Thyroid gland (tissue), 4 donors: ENCODE measurements at regions not wholly inside any gene's neighbourhood (a gene's known extent, or its start where the extent isn't known, plus 50 kb on each side); places are given as distances from the start of the nearest gene placed in this dataset.

Experiments used
- DNase-seq, 2 donors: peaks; one replicate each; pipeline ENCODE4 v3.0.0-alpha.2; 2019
- H3K27ac ChIP-seq, 3 donors: fragments of 200-600 bp; sonication (generic); 1 replicate in 2 of 3; 2 replicates in 1 of 3; pipeline ENCODE4 v1.5.1; 2016 to 2019; ENCODE audit warnings: mild to moderate bottlenecking in 1 of 3, moderate library complexity in 1 of 3
- H3K27me3 ChIP-seq: fragments of 200-600 bp; sonication (generic); one replicate; pipeline ENCODE4 v1.5.1; 2019
- H3K36me3 ChIP-seq, 2 donors: fragments of 200-600 bp; sonication (generic); one replicate each; pipeline ENCODE4 v1.5.1; 2016 to 2019
- H3K4me1 ChIP-seq, 2 donors: fragments of 200-600 bp; sonication (generic); one replicate each; pipeline ENCODE4 v1.5.1; 2017 to 2019
- H3K4me3 ChIP-seq, 3 donors: fragments of 200-600 bp; sonication (generic); replicated peaks in 1 of 3; 1 replicate in 2 of 3; 2 replicates in 1 of 3; pipeline ENCODE4 v1.5.1; 2016; ENCODE audit warnings: mild to moderate bottlenecking in 1 of 3
- H3K9me3 ChIP-seq: fragments of 200-600 bp; sonication (generic); one replicate; pipeline ENCODE4 v1.5.1; 2017
- CTCF ChIP-seq, 6 experiments: fragments of 200-600 bp in 3 of 6; fragments of 450-650 bp in 3 of 6; sonication (generic) in 3 of 6; IDR thresholded peaks; one replicate each; pipeline ENCODE4 v1.5.1; 2016 to 2019; ENCODE audit warnings: antibody characterized with exemption in 6 of 6, mild to moderate bottlenecking in 2 of 6, inconsistent platforms in 1 of 6, moderate library complexity in 1 of 6
- POLR2A ChIP-seq, 2 donors: fragments of 450-650 bp; IDR thresholded peaks; one replicate each; pipeline ENCODE4 v1.6.1; 2017; ENCODE audit warnings: antibody characterized with exemption in 2 of 2, mild to moderate bottlenecking in 2 of 2, moderate library complexity in 1 of 2
- WGBS, 2 donors: methylation state at CpG; one replicate each; pipeline ENCODE4 v1.1.5; 2017; 5-methylcytosine and 5-hydroxymethylcytosine counted together
- intact Hi-C: fragments of 100-400 bp; cut with DNase I; formaldehyde crosslinking; loops from one replicate; pipeline ENCODE4 v1.15.1; 2023

DNA sequence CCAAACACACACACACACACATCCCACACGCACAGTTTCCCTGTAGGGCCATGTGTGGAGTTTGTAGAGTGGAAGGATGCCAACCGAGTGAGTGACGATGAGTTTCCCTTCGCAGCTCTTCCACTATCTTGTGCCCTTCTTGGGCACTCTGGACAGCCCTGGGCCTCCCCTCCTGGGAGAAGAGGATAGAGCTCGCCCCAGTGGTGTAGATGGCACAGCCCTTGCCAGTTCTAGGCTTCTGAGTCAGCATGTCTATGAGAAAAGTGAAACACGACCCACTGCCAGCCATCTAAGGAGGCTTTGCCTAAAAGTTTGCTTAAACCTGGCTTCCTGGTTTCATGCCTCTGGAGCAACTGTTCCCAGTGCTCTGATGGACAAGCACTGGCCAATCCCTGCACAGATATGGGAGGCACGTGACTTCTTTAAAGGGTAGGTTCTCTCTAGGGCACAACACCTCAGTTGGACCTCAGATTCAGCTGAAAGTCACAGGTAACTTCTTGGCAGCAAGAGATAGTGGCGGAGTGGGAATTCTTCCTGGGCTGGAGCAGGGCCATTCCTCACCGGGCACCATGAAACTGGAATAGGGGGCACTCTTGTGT, 195.9 kb upstream of the GALNT2 start:
- Histone ChIP-seq H3K4me1 (no peaks in the 10 kb centered on the region), H3K27ac (no peak overlapping the region), H3K36me3 (no peaks in the 10 kb centered on the region), H3K27me3 (no peaks in the 10 kb centered on the region), H3K9me3 (no peaks in the 10 kb centered on the region), H3K4me3 (no peak overlapping the region)
- TF ChIP-seq POLR2A (IDR thresholded peaks at IDR 0.05) (no peak), CTCF (IDR thresholded peaks at IDR 0.05) (no peak)
- intact Hi-C loops, result no loop called here
- 87 to 88% methylated on average over 8 to 9 of the region's 9 CpGs for WGBS, 2 donors
- DNase-seq, result no peak

- intact Hi-C loops, result no loop called here
- H3K27me3 ChIP-seq, result no peaks in the 10 kb centered on the region
- no peak for TF ChIP-seq CTCF (IDR thresholded peaks at IDR 0.05)
- no peak overlapping the region for H3K4me3 ChIP-seq
- no peak for DNase-seq
- WGBS, 2 donors, result 89 to 95% methylated on average over 3 of the region's 3 CpGs
- H3K9me3 ChIP-seq, result no peaks in the 10 kb centered on the region
- H3K4me1 ChIP-seq, result no peaks in the 10 kb centered on the region
- no peak overlapping the region for H3K27ac ChIP-seq
- H3K36me3 ChIP-seq, result no peaks in the 10 kb centered on the region
These were observed 192.9 kb upstream of the GALNT2 start for GRCh38 chr1:229874136-229874535.

DNA sequence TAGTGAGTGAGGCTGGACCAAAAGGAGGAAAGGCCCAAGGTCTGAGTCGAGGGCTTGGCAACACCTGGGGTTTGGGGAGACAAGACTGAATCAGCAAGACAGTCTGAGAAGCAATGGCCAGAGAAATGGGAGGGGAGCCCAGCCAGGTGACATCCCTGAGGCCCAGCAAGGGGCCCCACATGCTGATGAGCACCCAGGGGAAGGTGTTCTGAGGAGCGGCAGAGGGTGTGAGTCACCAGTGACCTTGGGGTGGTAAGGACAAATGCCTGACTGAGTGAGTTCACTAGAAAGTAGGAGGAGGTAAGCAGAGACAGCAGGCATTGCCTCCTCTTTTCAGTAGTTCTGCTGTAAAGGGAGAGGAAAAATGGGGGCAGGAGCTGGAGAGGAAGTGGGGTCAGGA, 192.4 kb upstream of the GALNT2 start:
- Histone ChIP-seq H3K4me1 (no peaks in the 10 kb centered on the region), H3K27ac (no peak overlapping the region), H3K9me3 (no peaks in the 10 kb centered on the region), H3K4me3 (no peak overlapping the region), H3K36me3 (no peaks in the 10 kb centered on the region), H3K27me3 (no peaks in the 10 kb centered on the region)
- 85 to 95% methylated on average over 2 of the region's 2 CpGs for WGBS, 2 donors
- intact Hi-C loops, result no loop called here
- TF ChIP-seq CTCF (IDR thresholded peaks at IDR 0.05) (no peak), POLR2A (IDR thresholded peaks at IDR 0.05) (no peak)
- DNase-seq, result no peak

- no peaks in the 10 kb centered on the region for H3K4me1 ChIP-seq
- DNase-seq, result no peak
- H3K27ac ChIP-seq, result no peak overlapping the region
- H3K4me3 ChIP-seq, result no peak overlapping the region
- intact Hi-C loops, result no loop called here
- H3K36me3 ChIP-seq, result no peaks in the 10 kb centered on the region
- no peak for TF ChIP-seq POLR2A (IDR thresholded peaks at IDR 0.05)
- TF ChIP-seq CTCF (IDR thresholded peaks at IDR 0.05), result no peak
- H3K9me3 ChIP-seq, result no peaks in the 10 kb centered on the region
- H3K27me3 ChIP-seq, result no peaks in the 10 kb centered on the region
- WGBS, 2 donors, result 85 to 88% methylated on average over 4 of the region's 4 CpGs
These were observed 192.0 kb upstream of the GALNT2 start for GRCh38 chr1:229875086-229875485.

DNA sequence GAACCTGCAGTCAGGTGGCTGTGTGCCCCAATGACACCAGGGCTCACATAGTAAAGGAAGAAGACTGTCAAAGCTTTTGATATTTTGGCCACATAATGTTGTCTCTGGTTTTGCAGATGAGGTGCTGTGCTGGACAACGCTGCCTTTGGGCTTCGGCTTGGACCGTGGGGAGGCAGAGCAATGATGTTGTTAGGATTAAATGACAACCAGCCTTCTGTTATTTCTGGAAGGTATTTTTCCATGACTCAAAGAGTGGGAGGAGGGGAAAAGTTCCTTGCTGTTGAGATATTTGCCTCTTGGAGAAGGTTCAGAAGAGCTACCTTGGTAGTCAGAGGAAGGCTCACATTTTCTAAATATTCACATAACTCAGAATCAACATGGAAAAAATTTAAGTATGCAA, 187.3 kb upstream of the GALNT2 start:
- no peak for DNase-seq
- Histone ChIP-seq H3K4me1 (peaks cover 6 to 11% of the 10 kb centered on the region in 2 donors), H3K9me3 (no peaks in the 10 kb centered on the region), H3K27ac (no peak overlapping the region), H3K4me3 (no peak overlapping the region), H3K36me3 (no peaks in the 10 kb centered on the region), H3K27me3 (no peaks in the 10 kb centered on the region)
- intact Hi-C loops, result no loop called here
- TF ChIP-seq POLR2A (IDR thresholded peaks at IDR 0.05), result no peak
- TF ChIP-seq CTCF (IDR thresholded peaks at IDR 0.05), result no peak
- 79 to 88% methylated on average over 3 of the region's 3 CpGs for WGBS, 2 donors
